Liver (tissue), 8 donors: ENCODE measurements at regions not wholly inside any gene's neighbourhood (a gene's known extent, or its start where the extent isn't known, plus 50 kb on each side); places are given as distances from the start of the nearest gene placed in this dataset.

Experiments used
- DNase-seq: peaks from one replicate; pipeline ENCODE4 v3.0.0-alpha.2; 2017; ENCODE audit warnings: low spot score
- H3K27ac ChIP-seq, 2 donors: one replicate each; pipeline ENCODE4 v1.7.0; 2013; ENCODE audit warnings: inconsistent platforms in 2 of 2, low read length in 2 of 2, control low read depth in 1 of 2, low read depth in 1 of 2, mild to moderate bottlenecking in 1 of 2
- H3K27me3 ChIP-seq, 4 donors: one replicate each; pipeline versions ENCODE4 v1.6.1 to v1.7.0; 2013; ENCODE audit warnings: low read length in 3 of 4, inconsistent platforms in 1 of 4, mild to moderate bottlenecking in 1 of 4, moderate library complexity in 1 of 4; ENCODE audit not compliant: control insufficient read depth in 4 of 4, insufficient read depth in 4 of 4
- H3K36me3 ChIP-seq, 4 donors: one replicate each; pipeline versions ENCODE4 v1.6.1 to v1.7.0; 2013; ENCODE audit warnings: low read length in 3 of 4, mild to moderate bottlenecking in 3 of 4, low read depth in 1 of 4, moderate library complexity in 1 of 4; ENCODE audit not compliant: control insufficient read depth in 4 of 4, insufficient read depth in 3 of 4
- H3K4me1 ChIP-seq, 4 donors: one replicate each; pipeline versions ENCODE4 v1.6.1 to v1.7.0; 2013; ENCODE audit warnings: low read length in 3 of 4, mild to moderate bottlenecking in 3 of 4, moderate library complexity in 1 of 4; ENCODE audit not compliant: control insufficient read depth in 4 of 4, insufficient read depth in 4 of 4
- H3K4me3 ChIP-seq, 3 donors: one replicate each; pipeline versions ENCODE4 v1.6.1 to v1.7.0; 2013; ENCODE audit warnings: low read length in 3 of 3, control low read depth in 1 of 3, low read depth in 1 of 3, mild to moderate bottlenecking in 1 of 3
- H3K9ac ChIP-seq, 2 donors: one replicate each; pipeline ENCODE4 v1.7.0; 2013; ENCODE audit warnings: low read length in 2 of 2, mild to moderate bottlenecking in 2 of 2, moderate library complexity in 2 of 2, control low read depth in 1 of 2, low read depth in 1 of 2
- H3K9me3 ChIP-seq, 4 donors: one replicate each; pipeline versions ENCODE4 v1.6.1 to v1.7.0; 2013; ENCODE audit warnings: low read length in 3 of 4; ENCODE audit not compliant: control insufficient read depth in 4 of 4
- EGR1 ChIP-seq, 2 donors: IDR thresholded peaks; 2 replicates each; pipeline ENCODE4 v1.6.1; 2016 to 2018; ENCODE audit warnings: antibody characterized with exemption in 2 of 2, low read depth in 2 of 2
- FOXA1 ChIP-seq: IDR thresholded peaks from 2 replicates; pipeline ENCODE4 v1.6.1; 2016; ENCODE audit warnings: antibody characterized with exemption
- FOXA2 ChIP-seq: IDR thresholded peaks from 2 replicates; pipeline ENCODE4 v1.6.1; 2016; ENCODE audit warnings: antibody characterized with exemption
- GABPA ChIP-seq, 2 donors: IDR thresholded peaks in 1 of 2; conservative IDR thresholded peaks in 1 of 2; 2 replicates each; pipeline ENCODE4 v1.6.1; 2016; ENCODE audit warnings: antibody characterized with exemption in 2 of 2, mild to moderate bottlenecking in 1 of 2, moderate library complexity in 1 of 2
- HNF4A ChIP-seq, 2 donors: conservative IDR thresholded peaks; 2 replicates each; pipeline ENCODE4 v1.6.1; 2016; ENCODE audit warnings: antibody characterized with exemption in 2 of 2, mild to moderate bottlenecking in 2 of 2
- HNF4G ChIP-seq: IDR thresholded peaks from 2 replicates; pipeline ENCODE4 v1.6.1; 2016; ENCODE audit warnings: antibody characterized with exemption
- JUND ChIP-seq, 2 donors: IDR thresholded peaks; 2 replicates each; pipeline ENCODE4 v1.6.1; 2016; ENCODE audit warnings: antibody characterized with exemption in 2 of 2
- NR2F2 ChIP-seq: IDR thresholded peaks from 2 replicates; pipeline ENCODE4 v1.6.1; 2016; ENCODE audit warnings: antibody characterized with exemption
- RAD21 ChIP-seq, 2 donors: IDR thresholded peaks; 2 replicates each; pipeline ENCODE4 v1.6.1; 2016; ENCODE audit warnings: antibody characterized with exemption in 2 of 2, mild to moderate bottlenecking in 2 of 2
- RXRA ChIP-seq, 2 donors: IDR thresholded peaks; 2 replicates each; pipeline ENCODE4 v1.6.1; 2017 to 2018; ENCODE audit warnings: antibody characterized with exemption in 2 of 2, mild to moderate bottlenecking in 1 of 2
- TAF1 ChIP-seq: conservative IDR thresholded peaks from 2 replicates; pipeline ENCODE4 v1.6.1; 2016; ENCODE audit warnings: antibody characterized with exemption, mild to moderate bottlenecking
- YY1 ChIP-seq: IDR thresholded peaks from 2 replicates; pipeline ENCODE4 v1.6.1; 2016; ENCODE audit warnings: antibody characterized with exemption, mild to moderate bottlenecking
- WGBS: extraction: QIAGEN DNeasy Blood & Tissue Kit; methylation state at CpG from one replicate; pipeline ENCODE4 v1.1.7; 2013; 5-methylcytosine and 5-hydroxymethylcytosine counted together
- TF ChIP-seq, protein P1 (sequence below): IDR thresholded peaks from 2 replicates; pipeline ENCODE4 v1.6.1; 2016; ENCODE audit warnings: antibody characterized with exemption
- TF ChIP-seq, protein P2 (sequence below): fragments of 150-350 bp; IDR thresholded peaks from 2 replicates; pipeline ENCODE4 v1.5.1; 2017; ENCODE audit warnings: improper control_type of control experiment, low read depth, low read length; ENCODE audit not compliant: missing input control
- TF ChIP-seq, protein P3 (sequence below): IDR thresholded peaks from 2 replicates; pipeline ENCODE4 v1.6.1; 2016; ENCODE audit warnings: antibody characterized with exemption, mild to moderate bottlenecking
- TF ChIP-seq, protein P4 (sequence below): IDR thresholded peaks from 2 replicates; pipeline ENCODE4 v1.6.1; 2016; ENCODE audit warnings: antibody characterized with exemption
- TF ChIP-seq, protein P5 (sequence below): IDR thresholded peaks from 2 replicates; pipeline ENCODE4 v1.6.1; 2016; ENCODE audit warnings: antibody characterized with exemption
- donor health status: healthy.
- donor health status: healthy.
- donor health status: healthy.
- donor health status: healthy.
- donor health status: healthy.

DNA sequence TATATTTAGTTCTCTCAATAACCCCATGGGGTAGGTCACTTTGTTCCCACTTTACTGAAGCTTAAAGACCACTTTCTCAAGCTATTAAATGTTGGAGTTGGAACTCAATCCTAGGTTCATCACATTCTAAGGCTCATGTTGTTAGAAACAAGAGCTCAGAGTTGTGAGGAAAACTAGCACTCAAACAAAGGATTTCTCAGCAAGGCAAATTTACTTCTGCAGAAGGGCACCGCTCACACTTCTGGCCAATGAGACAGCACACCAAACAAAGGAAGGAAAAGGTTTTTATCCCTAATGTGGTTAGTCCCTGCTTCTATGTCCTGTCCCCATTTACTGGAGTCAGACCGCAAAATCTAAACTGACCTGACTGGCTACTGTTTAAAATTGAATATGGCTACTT, 214.6 kb upstream of the PHF14 start:
- H3K36me3 ChIP-seq: no peaks in the 10 kb centered on the region
- TF ChIP-seq RAD21 (IDR thresholded peaks at IDR 0.05) (no peak), HNF4G (no peak), YY1 (no peak), EGR1 (IDR thresholded peaks at IDR 0.05; ENCODE audit: low read depth in 2 of 2) (no peak), FOXA1 (no peak), NR2F2 (no peak), FOXA2 (no peak), GABPA (IDR thresholded peaks at IDR 0.05 in 1 of 2, conservative IDR thresholded peaks at IDR 0.05 in 1 of 2) (no peak), TAF1 (no peak), RXRA (IDR thresholded peaks at IDR 0.05) (no peak)
- TF ChIP-seq, protein P1, sequence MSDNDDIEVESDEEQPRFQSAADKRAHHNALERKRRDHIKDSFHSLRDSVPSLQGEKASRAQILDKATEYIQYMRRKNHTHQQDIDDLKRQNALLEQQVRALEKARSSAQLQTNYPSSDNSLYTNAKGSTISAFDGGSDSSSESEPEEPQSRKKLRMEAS: no peak
- TF ChIP-seq, protein P2, sequence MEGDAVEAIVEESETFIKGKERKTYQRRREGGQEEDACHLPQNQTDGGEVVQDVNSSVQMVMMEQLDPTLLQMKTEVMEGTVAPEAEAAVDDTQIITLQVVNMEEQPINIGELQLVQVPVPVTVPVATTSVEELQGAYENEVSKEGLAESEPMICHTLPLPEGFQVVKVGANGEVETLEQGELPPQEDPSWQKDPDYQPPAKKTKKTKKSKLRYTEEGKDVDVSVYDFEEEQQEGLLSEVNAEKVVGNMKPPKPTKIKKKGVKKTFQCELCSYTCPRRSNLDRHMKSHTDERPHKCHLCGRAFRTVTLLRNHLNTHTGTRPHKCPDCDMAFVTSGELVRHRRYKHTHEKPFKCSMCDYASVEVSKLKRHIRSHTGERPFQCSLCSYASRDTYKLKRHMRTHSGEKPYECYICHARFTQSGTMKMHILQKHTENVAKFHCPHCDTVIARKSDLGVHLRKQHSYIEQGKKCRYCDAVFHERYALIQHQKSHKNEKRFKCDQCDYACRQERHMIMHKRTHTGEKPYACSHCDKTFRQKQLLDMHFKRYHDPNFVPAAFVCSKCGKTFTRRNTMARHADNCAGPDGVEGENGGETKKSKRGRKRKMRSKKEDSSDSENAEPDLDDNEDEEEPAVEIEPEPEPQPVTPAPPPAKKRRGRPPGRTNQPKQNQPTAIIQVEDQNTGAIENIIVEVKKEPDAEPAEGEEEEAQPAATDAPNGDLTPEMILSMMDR: no peak
- TF ChIP-seq, protein P3, sequence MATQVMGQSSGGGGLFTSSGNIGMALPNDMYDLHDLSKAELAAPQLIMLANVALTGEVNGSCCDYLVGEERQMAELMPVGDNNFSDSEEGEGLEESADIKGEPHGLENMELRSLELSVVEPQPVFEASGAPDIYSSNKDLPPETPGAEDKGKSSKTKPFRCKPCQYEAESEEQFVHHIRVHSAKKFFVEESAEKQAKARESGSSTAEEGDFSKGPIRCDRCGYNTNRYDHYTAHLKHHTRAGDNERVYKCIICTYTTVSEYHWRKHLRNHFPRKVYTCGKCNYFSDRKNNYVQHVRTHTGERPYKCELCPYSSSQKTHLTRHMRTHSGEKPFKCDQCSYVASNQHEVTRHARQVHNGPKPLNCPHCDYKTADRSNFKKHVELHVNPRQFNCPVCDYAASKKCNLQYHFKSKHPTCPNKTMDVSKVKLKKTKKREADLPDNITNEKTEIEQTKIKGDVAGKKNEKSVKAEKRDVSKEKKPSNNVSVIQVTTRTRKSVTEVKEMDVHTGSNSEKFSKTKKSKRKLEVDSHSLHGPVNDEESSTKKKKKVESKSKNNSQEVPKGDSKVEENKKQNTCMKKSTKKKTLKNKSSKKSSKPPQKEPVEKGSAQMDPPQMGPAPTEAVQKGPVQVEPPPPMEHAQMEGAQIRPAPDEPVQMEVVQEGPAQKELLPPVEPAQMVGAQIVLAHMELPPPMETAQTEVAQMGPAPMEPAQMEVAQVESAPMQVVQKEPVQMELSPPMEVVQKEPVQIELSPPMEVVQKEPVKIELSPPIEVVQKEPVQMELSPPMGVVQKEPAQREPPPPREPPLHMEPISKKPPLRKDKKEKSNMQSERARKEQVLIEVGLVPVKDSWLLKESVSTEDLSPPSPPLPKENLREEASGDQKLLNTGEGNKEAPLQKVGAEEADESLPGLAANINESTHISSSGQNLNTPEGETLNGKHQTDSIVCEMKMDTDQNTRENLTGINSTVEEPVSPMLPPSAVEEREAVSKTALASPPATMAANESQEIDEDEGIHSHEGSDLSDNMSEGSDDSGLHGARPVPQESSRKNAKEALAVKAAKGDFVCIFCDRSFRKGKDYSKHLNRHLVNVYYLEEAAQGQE: no peak
- TF ChIP-seq, protein P4, sequence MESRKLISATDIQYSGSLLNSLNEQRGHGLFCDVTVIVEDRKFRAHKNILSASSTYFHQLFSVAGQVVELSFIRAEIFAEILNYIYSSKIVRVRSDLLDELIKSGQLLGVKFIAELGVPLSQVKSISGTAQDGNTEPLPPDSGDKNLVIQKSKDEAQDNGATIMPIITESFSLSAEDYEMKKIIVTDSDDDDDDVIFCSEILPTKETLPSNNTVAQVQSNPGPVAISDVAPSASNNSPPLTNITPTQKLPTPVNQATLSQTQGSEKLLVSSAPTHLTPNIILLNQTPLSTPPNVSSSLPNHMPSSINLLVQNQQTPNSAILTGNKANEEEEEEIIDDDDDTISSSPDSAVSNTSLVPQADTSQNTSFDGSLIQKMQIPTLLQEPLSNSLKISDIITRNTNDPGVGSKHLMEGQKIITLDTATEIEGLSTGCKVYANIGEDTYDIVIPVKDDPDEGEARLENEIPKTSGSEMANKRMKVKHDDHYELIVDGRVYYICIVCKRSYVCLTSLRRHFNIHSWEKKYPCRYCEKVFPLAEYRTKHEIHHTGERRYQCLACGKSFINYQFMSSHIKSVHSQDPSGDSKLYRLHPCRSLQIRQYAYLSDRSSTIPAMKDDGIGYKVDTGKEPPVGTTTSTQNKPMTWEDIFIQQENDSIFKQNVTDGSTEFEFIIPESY: no peak
- TF ChIP-seq, protein P5, sequence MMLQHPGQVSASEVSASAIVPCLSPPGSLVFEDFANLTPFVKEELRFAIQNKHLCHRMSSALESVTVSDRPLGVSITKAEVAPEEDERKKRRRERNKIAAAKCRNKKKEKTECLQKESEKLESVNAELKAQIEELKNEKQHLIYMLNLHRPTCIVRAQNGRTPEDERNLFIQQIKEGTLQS: no peak
- WGBS: 91% methylated on average over 2 of the region's 2 CpGs
- no peak overlapping the region for H3K27ac ChIP-seq
- H3K27me3 ChIP-seq: no peaks in the 10 kb centered on the region
- no peak overlapping the region for H3K9ac ChIP-seq
- no peak overlapping the region for H3K4me3 ChIP-seq
- H3K4me1 ChIP-seq: no peaks in the 10 kb centered on the region
- H3K9me3 ChIP-seq: peaks cover 0 to 10% (median 7%) of the 10 kb centered on the region in 4 donors
- no peak for DNase-seq

DNA sequence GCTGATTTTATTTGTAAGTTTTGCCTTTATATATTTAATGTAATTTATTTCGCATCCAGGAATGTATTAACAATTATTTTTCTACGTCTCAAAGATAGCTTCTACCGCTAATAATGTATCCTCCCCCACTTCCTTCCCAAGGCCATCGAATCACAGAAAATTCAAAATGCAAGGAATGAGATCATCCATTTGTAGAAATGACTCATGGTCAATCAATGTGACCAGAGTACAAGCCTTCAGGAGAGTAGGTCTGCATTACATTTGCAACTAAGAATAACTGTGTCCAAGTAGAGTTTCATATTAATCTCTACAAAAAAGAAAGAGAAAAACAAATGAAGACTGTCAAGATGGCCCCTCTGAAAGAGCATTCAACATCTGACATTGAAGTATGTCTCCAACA, 205.9 kb upstream of the PHF14 start:
- 78% methylated on average over 4 of the region's 4 CpGs for WGBS
- H3K27me3 ChIP-seq: no peaks in the 10 kb centered on the region
- no peaks in the 10 kb centered on the region for H3K4me1 ChIP-seq
- no peak overlapping the region for H3K9ac ChIP-seq
- H3K27ac ChIP-seq: no peak overlapping the region
- no peak for DNase-seq
- no peaks in the 10 kb centered on the region for H3K36me3 ChIP-seq
- H3K4me3 ChIP-seq: no peak overlapping the region
- H3K9me3 ChIP-seq: no peaks in the 10 kb centered on the region
- TF ChIP-seq, protein P1: no peak
- TF ChIP-seq, protein P2: no peak
- TF ChIP-seq GABPA (IDR thresholded peaks at IDR 0.05 in 1 of 2, conservative IDR thresholded peaks at IDR 0.05 in 1 of 2): no peak
- no peak for TF ChIP-seq FOXA1
- no peak for TF ChIP-seq JUND (IDR thresholded peaks at IDR 0.05)
- TF ChIP-seq, protein P5: no peak
- TF ChIP-seq EGR1 (IDR thresholded peaks at IDR 0.05; ENCODE audit: low read depth in 2 of 2): no peak
- TF ChIP-seq YY1: no peak
- TF ChIP-seq, protein P4: no peak
- no peak for TF ChIP-seq RAD21 (IDR thresholded peaks at IDR 0.05)
- no peak for TF ChIP-seq FOXA2
- no peak for TF ChIP-seq HNF4A (conservative IDR thresholded peaks at IDR 0.05)
